Pancreas (tissue), 10 donors: ENCODE measurements at regions not wholly inside any gene's neighbourhood (a gene's known extent, or its start where the extent isn't known, plus 50 kb on each side); places are given as distances from the start of the nearest gene placed in this dataset.
A peak's percentile ranks its signal among the peaks of the same experiment; 100 is the strongest.

Source experiments
- ATAC-seq, 4 donors: fragments of 200-7000 bp; cut with Tn5 transposase; one replicate each; pipeline versions ENCODE4 v1.8.0 to v1.9.1; 2020; ENCODE audit warnings: mild to moderate bottlenecking in 4 of 4, moderate library complexity in 4 of 4
- DNase-seq, 6 donors: peaks; one replicate each; pipeline ENCODE4 v3.0.0-alpha.2; 2020
- FAIRE-seq: peaks from 2 replicates; lab custom pipeline; 2012; peaks lifted over from hg19 to GRCh38; lab: Jason Lieb, UNC
- H3K27ac ChIP-seq, 4 donors: fragments of 200-600 bp; sonication (generic); 1 replicate in 3 of 4; 2 replicates in 1 of 4; pipeline versions ENCODE4 v1.5.0 to v1.8.0; 2020
- H3K27me3 ChIP-seq, 4 donors: fragments of 200-600 bp; one replicate each; pipeline ENCODE4 v1.8.0; 2021
- H3K36me3 ChIP-seq, 3 donors: fragments of 200-600 bp; sonication (generic) in 1 of 3; one replicate each; pipeline versions ENCODE4 v1.5.0 to v1.8.0; 2020 to 2021
- H3K4me1 ChIP-seq, 3 donors: fragments of 200-600 bp; one replicate each; pipeline ENCODE4 v1.8.0; 2021
- H3K4me3 ChIP-seq, 4 donors: fragments of 200-600 bp; sonication (generic) in 2 of 4; one replicate each; pipeline versions ENCODE4 v1.5.0 to v1.8.0; 2020 to 2021
- H3K9me3 ChIP-seq, 4 donors: fragments of 200-600 bp; one replicate each; pipeline ENCODE4 v1.8.0; 2021
- WGBS, 2 donors: extraction: QIAGEN DNeasy Blood & Tissue Kit; methylation state at CpG; one replicate each; pipeline ENCODE4 v1.1.7; 2013; 5-methylcytosine and 5-hydroxymethylcytosine counted together
- intact Hi-C, 3 donors: fragments of 100-400 bp; cut with DNase I; formaldehyde crosslinking; loops; one replicate each; pipeline versions ENCODE4 v1.11.1 to v1.14.2; 2022
- TF ChIP-seq, protein P1 (sequence below), 4 donors: fragments of 200-600 bp; sonication (generic) in 3 of 4; IDR thresholded peaks; one replicate each; pipeline versions ENCODE4 v1.5.0 to v1.8.0; 2021; ENCODE audit warnings: antibody characterized with exemption in 4 of 4
- donor health status: healthy with polysubstance abuse.
- donor health status: DM: no; HTN: no; CAD: no; lungs with moderate emphysema.
- donor health status: DM: no; HTN: no; CAD: no.
- donor health status: control.
- donor health status: control.
- donor health status: Bipolar disorder and iron deficiency.
- donor health status: DM: yes; HTN: yes; CAD: no.
- donor health status: DM: no; HTN: no; CAD: no.
- donor health status: DM: no; HTN: no; CAD: no.
- donor health status: DM: yes; HTN: yes; CAD: no.

DNA sequence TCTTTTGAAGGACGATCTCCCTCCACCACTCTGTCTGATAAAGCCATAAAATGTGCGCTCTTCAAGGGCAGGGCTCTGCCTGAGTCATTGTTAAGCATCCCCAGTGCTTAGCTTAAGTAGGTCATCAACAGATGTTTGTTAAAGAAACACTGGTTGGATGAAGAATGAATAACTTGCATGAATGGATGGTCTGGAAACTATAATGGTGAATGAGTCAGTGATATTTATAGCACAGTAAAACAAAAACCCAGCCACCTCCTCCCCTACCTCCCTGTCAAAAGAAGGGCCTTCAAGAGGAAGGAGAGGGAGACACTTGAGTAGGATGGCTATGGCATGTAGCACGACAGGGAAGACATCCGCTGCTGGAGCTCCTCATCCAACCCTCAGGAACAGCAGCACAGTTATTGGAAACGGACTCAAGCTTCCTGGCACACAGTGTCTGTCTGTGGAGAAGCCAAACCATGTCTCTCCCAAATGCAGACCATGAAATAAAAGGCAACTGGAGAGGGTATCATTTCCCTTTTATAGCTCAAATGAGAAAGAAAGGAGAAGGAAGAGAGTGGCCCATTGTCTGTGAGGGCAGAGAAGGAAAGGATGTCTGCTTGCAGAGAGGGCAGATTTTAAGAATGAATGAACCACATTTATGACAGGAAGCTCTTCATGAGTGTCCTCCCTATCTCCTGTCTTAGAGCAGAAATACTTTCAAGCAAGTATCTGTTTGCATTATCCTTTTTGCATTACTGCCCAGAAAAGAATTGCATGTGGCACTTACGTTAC is 183.5 kb upstream of the UBL3 start:
- WGBS, 2 donors: 68 to 79% methylated on average over 6 of the region's 6 CpGs
- FAIRE-seq (no peak), ATAC-seq (peak in 3 of 4 donors; percentile 35 to 62 (median 46)), DNase-seq (no peak)
- intact Hi-C loops: no loop called here
- TF ChIP-seq, protein P1, sequence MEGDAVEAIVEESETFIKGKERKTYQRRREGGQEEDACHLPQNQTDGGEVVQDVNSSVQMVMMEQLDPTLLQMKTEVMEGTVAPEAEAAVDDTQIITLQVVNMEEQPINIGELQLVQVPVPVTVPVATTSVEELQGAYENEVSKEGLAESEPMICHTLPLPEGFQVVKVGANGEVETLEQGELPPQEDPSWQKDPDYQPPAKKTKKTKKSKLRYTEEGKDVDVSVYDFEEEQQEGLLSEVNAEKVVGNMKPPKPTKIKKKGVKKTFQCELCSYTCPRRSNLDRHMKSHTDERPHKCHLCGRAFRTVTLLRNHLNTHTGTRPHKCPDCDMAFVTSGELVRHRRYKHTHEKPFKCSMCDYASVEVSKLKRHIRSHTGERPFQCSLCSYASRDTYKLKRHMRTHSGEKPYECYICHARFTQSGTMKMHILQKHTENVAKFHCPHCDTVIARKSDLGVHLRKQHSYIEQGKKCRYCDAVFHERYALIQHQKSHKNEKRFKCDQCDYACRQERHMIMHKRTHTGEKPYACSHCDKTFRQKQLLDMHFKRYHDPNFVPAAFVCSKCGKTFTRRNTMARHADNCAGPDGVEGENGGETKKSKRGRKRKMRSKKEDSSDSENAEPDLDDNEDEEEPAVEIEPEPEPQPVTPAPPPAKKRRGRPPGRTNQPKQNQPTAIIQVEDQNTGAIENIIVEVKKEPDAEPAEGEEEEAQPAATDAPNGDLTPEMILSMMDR (IDR thresholded peaks at IDR 0.05): no peak
- H3K27me3 ChIP-seq: no peaks in the 10 kb centered on the region
- H3K4me3 ChIP-seq: no peak overlapping the region
- H3K27ac ChIP-seq: no peak overlapping the region
- no peaks in the 10 kb centered on the region for H3K36me3 ChIP-seq
- no peaks in the 10 kb centered on the region for H3K9me3 ChIP-seq
- no peaks in the 10 kb centered on the region for H3K4me1 ChIP-seq

DNA sequence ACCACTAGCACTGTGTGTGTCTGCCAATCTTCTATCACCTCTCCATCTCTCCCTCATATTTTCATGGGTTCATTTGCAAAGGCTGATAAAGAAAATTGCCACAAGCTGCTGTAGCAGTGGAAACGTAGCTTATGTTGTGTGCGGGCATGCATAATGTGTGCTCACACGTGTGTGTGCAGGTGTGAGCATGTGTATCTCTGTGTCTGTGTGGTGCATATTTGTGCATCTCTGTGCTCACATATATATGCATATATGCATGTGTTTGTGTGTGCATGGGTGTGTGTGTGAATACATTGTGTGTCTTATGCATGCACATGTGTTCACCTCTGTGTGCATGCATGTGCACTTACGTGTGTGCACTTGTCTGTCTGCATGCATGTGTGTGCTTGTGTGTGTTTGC is 181.8 kb upstream of the UBL3 start:
- 81 to 84% methylated on average over 4 of the region's 4 CpGs for WGBS, 2 donors
- TF ChIP-seq, protein P1 (IDR thresholded peaks at IDR 0.05): no peak
- no peak for FAIRE-seq

DNA sequence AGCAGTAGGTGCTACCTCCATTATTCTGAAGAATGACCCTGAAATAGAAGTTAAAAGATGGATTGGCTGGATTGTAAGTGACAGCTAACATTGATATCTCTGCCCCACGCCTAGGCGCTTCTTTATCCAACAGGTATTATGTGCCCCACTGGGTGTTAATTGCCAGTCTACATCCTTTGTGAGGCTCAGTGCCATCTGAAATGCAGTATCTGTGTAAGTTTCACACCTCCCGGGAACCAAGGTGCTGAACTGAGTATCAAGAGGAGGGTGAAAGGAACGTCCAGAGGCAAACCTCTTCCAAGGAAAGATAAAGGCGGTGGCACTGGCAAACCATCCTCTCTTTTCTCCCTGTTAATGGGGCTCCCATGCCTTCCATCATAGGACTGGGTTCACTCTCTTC is 181.1 kb upstream of the UBL3 start:
- WGBS, 2 donors: 72 to 75% methylated on average over 5 of the region's 5 CpGs
- Histone ChIP-seq H3K36me3 (no peaks in the 10 kb centered on the region), H3K4me3 (no peak overlapping the region), H3K27ac (no peak overlapping the region), H3K9me3 (no peaks in the 10 kb centered on the region), H3K4me1 (no peaks in the 10 kb centered on the region), H3K27me3 (no peaks in the 10 kb centered on the region)
- DNase-seq (no peak), ATAC-seq (no peak), FAIRE-seq (no peak)
- TF ChIP-seq, protein P1 (IDR thresholded peaks at IDR 0.05): no peak
- intact Hi-C loops: no loop called here

More for the DNA sequence above, 181.8 kb upstream of the UBL3 start:
- Histone ChIP-seq H3K9me3 (no peaks in the 10 kb centered on the region), H3K27me3 (no peaks in the 10 kb centered on the region), H3K4me3 (no peak overlapping the region), H3K36me3 (no peaks in the 10 kb centered on the region), H3K4me1 (no peaks in the 10 kb centered on the region), H3K27ac (no peak overlapping the region)
- ATAC-seq (no peak), DNase-seq (no peak)
- intact Hi-C loops: no loop called here

DNA sequence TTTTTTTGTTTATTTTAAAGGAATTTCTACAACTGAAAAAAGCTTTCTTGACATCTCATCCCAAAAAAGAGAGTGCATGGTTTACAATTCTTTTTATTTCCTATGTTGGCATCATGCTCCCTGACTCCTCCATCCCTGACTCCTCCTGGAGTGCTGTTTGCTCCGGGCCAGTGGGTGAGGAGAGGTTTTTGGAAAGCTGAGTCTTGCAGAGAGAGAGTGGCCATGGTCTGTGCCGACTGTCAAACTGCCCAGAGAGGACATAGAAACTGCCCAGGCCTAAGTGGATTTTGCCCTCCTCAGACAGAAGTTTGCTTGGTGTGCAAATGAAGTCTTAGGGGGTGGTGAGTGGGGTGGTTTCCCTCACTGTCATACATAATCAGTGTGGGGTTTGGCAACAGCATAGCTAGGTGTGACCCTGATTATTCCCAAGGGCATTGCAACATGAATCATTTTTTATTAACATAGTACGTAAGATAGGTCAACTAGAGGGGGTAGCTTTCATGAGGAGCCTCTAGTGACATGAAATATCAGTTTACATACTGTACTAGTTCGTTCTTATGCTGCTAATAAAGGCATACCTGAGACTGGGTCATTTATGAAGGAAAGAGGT is 179.8 kb upstream of the UBL3 start:
- 62 to 68% methylated on average over 4 of the region's 4 CpGs for WGBS, 2 donors
- no peak for FAIRE-seq

More for the DNA sequence above, 179.8 kb upstream of the UBL3 start:
- no peaks in the 10 kb centered on the region for H3K4me1 ChIP-seq
- H3K36me3 ChIP-seq: no peaks in the 10 kb centered on the region
- no peak overlapping the region for H3K27ac ChIP-seq
- TF ChIP-seq, protein P1 (IDR thresholded peaks at IDR 0.05): no peak
- H3K27me3 ChIP-seq: no peaks in the 10 kb centered on the region
- intact Hi-C loops: no loop called here
- no peak overlapping the region for H3K4me3 ChIP-seq
- DNase-seq: no peak
- H3K9me3 ChIP-seq: no peaks in the 10 kb centered on the region
- ATAC-seq: no peak
